H9 (cell line): ENCODE measurements at regions not wholly inside any gene's neighbourhood (a gene's known extent, or its start where the extent isn't known, plus 50 kb on each side); places are given as distances from the start of the nearest gene placed in this dataset.

ENCODE experiments used
- DNase-seq: peaks from one replicate; pipeline ENCODE4 v3.0.0-alpha.2; 2017
- H2AFZ ChIP-seq: one replicate; pipeline ENCODE4 v1.6.1; 2013; ENCODE audit warnings: mild to moderate bottlenecking, low read length, control low read depth, moderate library complexity
- H2AK5ac ChIP-seq: 2 replicates; pipeline ENCODE4 v1.6.1; 2013; ENCODE audit warnings: low read length, control low read depth, mixed read lengths; ENCODE audit not compliant: insufficient read length
- H2BK120ac ChIP-seq: one replicate; pipeline ENCODE4 v1.6.1; 2013; ENCODE audit warnings: low read depth, mild to moderate bottlenecking, low read length, control low read depth, inconsistent platforms; ENCODE audit not compliant: poor library complexity, severe bottlenecking
- H2BK12ac ChIP-seq: 2 replicates; pipeline ENCODE4 v1.6.1; 2013; ENCODE audit warnings: low read length, control low read depth, mixed read lengths, low read depth; ENCODE audit not compliant: insufficient read length
- H2BK15ac ChIP-seq: 2 replicates; pipeline ENCODE4 v1.6.1; 2013; ENCODE audit warnings: low read depth, low read length, control low read depth
- H2BK20ac ChIP-seq: one replicate; pipeline ENCODE4 v1.6.1; 2013; ENCODE audit warnings: low read depth, mild to moderate bottlenecking, low read length, control low read depth, inconsistent platforms; ENCODE audit not compliant: poor library complexity, severe bottlenecking
- H2BK5ac ChIP-seq: 2 replicates; pipeline ENCODE4 v1.6.1; 2013; ENCODE audit warnings: low read length, control low read depth, mixed read lengths; ENCODE audit not compliant: insufficient read length
- H3K14ac ChIP-seq: 2 replicates; pipeline ENCODE4 v1.6.1; 2013; ENCODE audit warnings: low read length, control low read depth; ENCODE audit not compliant: insufficient read depth
- H3K18ac ChIP-seq: 2 replicates; pipeline ENCODE4 v1.6.1; 2013; ENCODE audit warnings: low read depth, mild to moderate bottlenecking, mixed read lengths, low read length, control low read depth; ENCODE audit not compliant: insufficient read length
- H3K23ac ChIP-seq: 2 replicates; pipeline ENCODE4 v1.6.1; 2013; ENCODE audit warnings: low read length, control low read depth, mixed read lengths, low read depth; ENCODE audit not compliant: insufficient read length
- H3K23me2 ChIP-seq: 2 replicates; pipeline ENCODE4 v1.6.1; 2013; ENCODE audit warnings: low read depth, mild to moderate bottlenecking, mixed read lengths, low read length, control low read depth; ENCODE audit not compliant: insufficient read length, poor library complexity, severe bottlenecking
- H3K27ac ChIP-seq: 2 replicates; pipeline ENCODE4 v1.5.1; 2013; ENCODE audit warnings: low read length, control low read depth, mixed read lengths, low read depth; ENCODE audit not compliant: insufficient read length
- H3K27me3 ChIP-seq: 2 replicates; pipeline ENCODE4 v1.6.1; 2013; ENCODE audit warnings: low read length, control low read depth, inconsistent platforms; ENCODE audit not compliant: insufficient read depth
- H3K4ac ChIP-seq: 2 replicates; pipeline ENCODE4 v1.6.1; 2013; ENCODE audit warnings: low read depth, mild to moderate bottlenecking, control low read depth, inconsistent platforms, low read length, moderate library complexity
- H3K4me1 ChIP-seq: 2 replicates; pipeline ENCODE4 v1.6.1; 2013; ENCODE audit warnings: low read length, control low read depth, inconsistent platforms; ENCODE audit not compliant: insufficient read depth
- H3K4me2 ChIP-seq: 2 replicates; pipeline ENCODE4 v1.6.1; 2013; ENCODE audit warnings: low read length, control low read depth, mixed read lengths; ENCODE audit not compliant: insufficient read length, insufficient read depth
- H3K56ac ChIP-seq: 2 replicates; pipeline ENCODE4 v1.6.1; 2013; ENCODE audit warnings: low read depth, mild to moderate bottlenecking, mixed read lengths, low read length, control low read depth; ENCODE audit not compliant: insufficient read length
- H3K79me1 ChIP-seq: 2 replicates; pipeline ENCODE4 v1.6.1; 2013; ENCODE audit warnings: low read depth, mild to moderate bottlenecking, moderate library complexity, low read length, control low read depth, inconsistent platforms; ENCODE audit not compliant: insufficient read depth, poor library complexity, severe bottlenecking
- H3K79me2 ChIP-seq: 2 replicates; pipeline ENCODE4 v1.6.1; 2013; ENCODE audit warnings: low read length, control low read depth, inconsistent platforms; ENCODE audit not compliant: insufficient read depth
- H3K9ac ChIP-seq: 2 replicates; pipeline ENCODE4 v1.6.1; 2013; ENCODE audit warnings: low read length, control low read depth, mixed read lengths; ENCODE audit not compliant: insufficient read length; ENCODE audit errors: extremely low read depth
- H3K9me3 ChIP-seq: one replicate; pipeline ENCODE4 v1.6.1; 2013; ENCODE audit warnings: low read depth, low read length, inconsistent platforms; ENCODE audit not compliant: control insufficient read depth
- H3T11ph ChIP-seq: one replicate; pipeline ENCODE4 v1.6.1; 2013; ENCODE audit warnings: mild to moderate bottlenecking, low read length, control low read depth, inconsistent platforms
- H4K20me1 ChIP-seq: one replicate; pipeline ENCODE4 v1.6.1; 2013; ENCODE audit not compliant: control insufficient read depth, insufficient read length, insufficient read depth
- H4K5ac ChIP-seq: 2 replicates; pipeline ENCODE4 v1.6.1; 2013; ENCODE audit warnings: low read depth, mild to moderate bottlenecking, mixed read lengths, low read length, control low read depth; ENCODE audit not compliant: insufficient read length
- H4K8ac ChIP-seq: replicated peaks from 2 replicates; pipeline ENCODE4 v1.6.1; 2013; ENCODE audit warnings: low read length, control low read depth, mixed read lengths, low read depth; ENCODE audit not compliant: insufficient read length
- H4K91ac ChIP-seq: 2 replicates; pipeline ENCODE4 v1.6.1; 2013; ENCODE audit warnings: low read depth, mild to moderate bottlenecking, moderate library complexity, mixed read lengths, low read length, control low read depth; ENCODE audit not compliant: insufficient read length
- H3K27ac Mint-ChIP-seq, 3 experiments: 2 replicates in 2 of 3; 3 replicates in 1 of 3; pipeline ENCODE4 v1.8.0; 2020 to 2021; ENCODE audit warnings: mixed read lengths in 3 of 3, mild to moderate bottlenecking in 1 of 3, moderate library complexity in 1 of 3
- H3K27me3 Mint-ChIP-seq: 2 replicates; pipeline ENCODE4 v1.8.0; 2021; ENCODE audit warnings: low read depth, mild to moderate bottlenecking, moderate library complexity, mixed read lengths
- H3K36me3 Mint-ChIP-seq, 3 experiments: 2 replicates in 2 of 3; 3 replicates in 1 of 3; pipeline ENCODE4 v1.8.0; 2020 to 2021; ENCODE audit warnings: low read depth in 3 of 3, mixed read lengths in 3 of 3; ENCODE audit not compliant: insufficient read depth in 1 of 3
- H3K4me1 Mint-ChIP-seq, 2 experiments: 2 replicates each; pipeline ENCODE4 v1.8.0; 2020; ENCODE audit warnings: mixed read lengths in 2 of 2
- H3K4me3 Mint-ChIP-seq, 2 experiments: 2 replicates in 1 of 2; 3 replicates in 1 of 2; pipeline ENCODE4 v1.8.0; 2020 to 2021; ENCODE audit warnings: mild to moderate bottlenecking in 2 of 2, mixed read lengths in 2 of 2, moderate library complexity in 1 of 2
- H3K9me3 Mint-ChIP-seq, 2 experiments: 2 replicates in 1 of 2; 3 replicates in 1 of 2; pipeline ENCODE4 v1.8.0; 2020; ENCODE audit warnings: mild to moderate bottlenecking in 2 of 2, mixed read lengths in 2 of 2, moderate library complexity in 1 of 2
- WGBS: extraction: QIAGEN DNeasy Blood & Tissue Kit; methylation state at CpG from one replicate; pipeline ENCODE4 v1.1.7; 2013; ENCODE audit warnings: missing lambda C conversion rate, low lambda C conversion rate, mixed read lengths; ENCODE audit not compliant: insufficient read length; ENCODE audit errors: extremely low coverage; 5-methylcytosine and 5-hydroxymethylcytosine counted together
- TF ChIP-seq, protein P1 (sequence below): fragments of 200-600 bp; sonication (generic); conservative IDR thresholded peaks from 3 replicates; pipeline ENCODE4 v1.8.0; 2021; ENCODE audit warnings: antibody characterized with exemption, mild to moderate bottlenecking

DNA sequence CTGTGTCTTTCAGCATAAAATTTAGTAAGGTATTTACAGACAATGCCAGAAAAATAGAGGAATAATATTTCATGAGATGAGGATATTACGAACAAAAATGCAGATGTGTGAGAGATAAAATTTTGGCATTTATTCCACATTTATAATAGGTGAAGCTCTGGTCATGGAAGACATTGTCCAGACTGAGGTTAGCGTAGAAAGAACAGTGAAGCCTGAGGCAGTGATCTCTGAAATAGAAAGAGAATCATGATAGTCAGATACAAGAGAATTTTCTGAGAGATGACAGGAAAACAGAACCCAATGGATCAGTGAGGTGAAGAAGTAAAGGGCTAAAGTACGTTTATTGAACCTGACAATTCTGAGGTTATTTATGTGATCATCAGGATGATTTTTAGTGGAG, 1155.9 kb upstream of the GJE1 start:
- Histone ChIP-seq H3K4me1 (no peaks in the 10 kb centered on the region), H3K9me3 (no peaks in the 10 kb centered on the region), H3K14ac (no peak overlapping the region), H3K4me2 (no peak overlapping the region), H3K18ac (no peak overlapping the region), H2BK20ac (no peak overlapping the region), H3K79me2 (no peaks in the 10 kb centered on the region), H2BK12ac (no peak overlapping the region), H3K79me1 (no peaks in the 10 kb centered on the region), H4K91ac (no peak overlapping the region), H3K23me2 (no peaks in the 10 kb centered on the region), H2BK15ac (no peak overlapping the region), H4K5ac (no peak overlapping the region), H2AK5ac (no peak overlapping the region), H3K27ac (no peak overlapping the region), H2AFZ (no peak overlapping the region), H3K56ac (no peak overlapping the region), H3K23ac (no peak overlapping the region), H3K4ac (no peak overlapping the region), H4K20me1 (no peaks in the 10 kb centered on the region), H4K8ac (no peak overlapping the region), H2BK5ac (no peak overlapping the region), H3T11ph (no peak overlapping the region), H2BK120ac (no peak overlapping the region), H3K9ac (no peak overlapping the region), H3K27me3 (no peaks in the 10 kb centered on the region)
- Mint-ChIP-seq H3K27me3 (no peaks in the 10 kb centered on the region), H3K27ac (no peak overlapping the region), H3K36me3 (peaks cover 0 to 2% (median 2%) of the 10 kb centered on the region in 3 experiments; a peak in 3 of 7 replicates), H3K4me1 (no peaks in the 10 kb centered on the region), H3K4me3 (no peak overlapping the region), H3K9me3 (peaks cover 0 to 6% of the 10 kb centered on the region in 2 experiments; a peak in 3 of 5 replicates)
- no peak for DNase-seq
- no CpG with 5 or more reads among the region's 3 CpGs for WGBS
- TF ChIP-seq, protein P1, sequence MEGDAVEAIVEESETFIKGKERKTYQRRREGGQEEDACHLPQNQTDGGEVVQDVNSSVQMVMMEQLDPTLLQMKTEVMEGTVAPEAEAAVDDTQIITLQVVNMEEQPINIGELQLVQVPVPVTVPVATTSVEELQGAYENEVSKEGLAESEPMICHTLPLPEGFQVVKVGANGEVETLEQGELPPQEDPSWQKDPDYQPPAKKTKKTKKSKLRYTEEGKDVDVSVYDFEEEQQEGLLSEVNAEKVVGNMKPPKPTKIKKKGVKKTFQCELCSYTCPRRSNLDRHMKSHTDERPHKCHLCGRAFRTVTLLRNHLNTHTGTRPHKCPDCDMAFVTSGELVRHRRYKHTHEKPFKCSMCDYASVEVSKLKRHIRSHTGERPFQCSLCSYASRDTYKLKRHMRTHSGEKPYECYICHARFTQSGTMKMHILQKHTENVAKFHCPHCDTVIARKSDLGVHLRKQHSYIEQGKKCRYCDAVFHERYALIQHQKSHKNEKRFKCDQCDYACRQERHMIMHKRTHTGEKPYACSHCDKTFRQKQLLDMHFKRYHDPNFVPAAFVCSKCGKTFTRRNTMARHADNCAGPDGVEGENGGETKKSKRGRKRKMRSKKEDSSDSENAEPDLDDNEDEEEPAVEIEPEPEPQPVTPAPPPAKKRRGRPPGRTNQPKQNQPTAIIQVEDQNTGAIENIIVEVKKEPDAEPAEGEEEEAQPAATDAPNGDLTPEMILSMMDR: no peak
